ENCODE measurements at regions not wholly inside any gene's neighbourhood (a gene's known extent, or its start where the extent isn't known, plus 50 kb on each side); places are given as distances from the start of the nearest gene placed in this dataset.

GRCh38 chr11:127411283-127411682 is 410.7 kb upstream of the KIRREL3 start:
- Histone ChIP-seq H2BK5ac (ENCODE audit: low read depth, low read length, poor library complexity, severe bottlenecking) (no peak overlapping the region), H3K4me3 (ENCODE audit: insufficient read depth in 1 of 2, low read depth in 1 of 2, low read length in 2 of 2) (no peak overlapping the region)
- WGBS = 80% methylated on average over 7 of the region's 7 CpGs

GRCh38 chr11:127395034-127395433 is 394.5 kb upstream of the KIRREL3 start:
- Histone ChIP-seq H4K91ac (ENCODE audit: low read length) (no peak overlapping the region), H3K79me1 (replicated peaks; ENCODE audit: low read length, poor library complexity, severe bottlenecking) (no peaks in the 10 kb centered on the region), H3K4me3 (ENCODE audit: insufficient read depth in 1 of 2, low read depth in 1 of 2, low read length in 2 of 2) (no peak overlapping the region), H3K36me3 (ENCODE audit: control insufficient read depth in 1 of 2, insufficient read depth in 2 of 2, low read depth in 1 of 2, low read length in 2 of 2) (no peaks in the 10 kb centered on the region), H3K9me3 (ENCODE audit: control insufficient read depth, low read length) (peaks cover 7% of the 10 kb centered on the region), H3K27me3 (ENCODE audit: control insufficient read depth in 1 of 2, insufficient read depth in 1 of 2, low read length in 2 of 2) (no peaks in the 10 kb centered on the region), H2AFZ (ENCODE audit: low read depth, low read length) (no peak overlapping the region), H2BK12ac (ENCODE audit: low read length in 2 of 2) (no peak overlapping the region), H3K4me2 (ENCODE audit: low read length, poor library complexity, severe bottlenecking) (no peak overlapping the region), H3K4me1 (ENCODE audit: control insufficient read depth, insufficient read depth, low read depth, low read length) (no peaks in the 10 kb centered on the region), H2AK5ac (ENCODE audit: low read length, severe bottlenecking) (no peak overlapping the region), H3K27ac (ENCODE audit: low read length, poor library complexity, severe bottlenecking) (no peak overlapping the region), H3K23ac (ENCODE audit: low read length in 2 of 2) (no peak overlapping the region), H3K18ac (ENCODE audit: low read depth in 1 of 2, low read length in 2 of 2) (no peak overlapping the region), H3K14ac (ENCODE audit: low read length in 2 of 2) (no peak overlapping the region), H4K8ac (ENCODE audit: low read length) (no peak overlapping the region), H3K4ac (ENCODE audit: low read depth in 1 of 2, low read length in 2 of 2) (no peak overlapping the region), H2BK15ac (ENCODE audit: low read depth, poor library complexity, severe bottlenecking) (no peak overlapping the region), H2BK120ac (ENCODE audit: low read depth, low read length) (no peak overlapping the region), H2BK5ac (ENCODE audit: low read depth, low read length, poor library complexity, severe bottlenecking) (no peak overlapping the region), H3K9ac (ENCODE audit: low read length) (no peak overlapping the region)
- 79% methylated on average over 4 of the region's 5 CpGs for WGBS
- DNase-seq = no peak

More at GRCh38 chr11:127411283-127411682, 410.7 kb upstream of the KIRREL3 start:
- no peak overlapping the region for H3K23ac ChIP-seq (ENCODE audit: low read length in 2 of 2)
- no peak overlapping the region for H2AFZ ChIP-seq (ENCODE audit: low read depth, low read length)
- H3K36me3 ChIP-seq (ENCODE audit: control insufficient read depth in 1 of 2, insufficient read depth in 2 of 2, low read depth in 1 of 2, low read length in 2 of 2) = no peaks in the 10 kb centered on the region
- no peaks in the 10 kb centered on the region for H3K27me3 ChIP-seq (ENCODE audit: control insufficient read depth in 1 of 2, insufficient read depth in 1 of 2, low read length in 2 of 2)
- H3K79me1 ChIP-seq (replicated peaks; ENCODE audit: low read length, poor library complexity, severe bottlenecking) = no peaks in the 10 kb centered on the region
- no peak overlapping the region for H4K91ac ChIP-seq (ENCODE audit: low read length)
- H2AK5ac ChIP-seq (ENCODE audit: low read length, severe bottlenecking) = no peak overlapping the region
- H3K4ac ChIP-seq (ENCODE audit: low read depth in 1 of 2, low read length in 2 of 2) = no peak overlapping the region
- H2BK12ac ChIP-seq (ENCODE audit: low read length in 2 of 2) = no peak overlapping the region
- no peaks in the 10 kb centered on the region for H3K4me1 ChIP-seq (ENCODE audit: control insufficient read depth, insufficient read depth, low read depth, low read length)
- no peak overlapping the region for H4K8ac ChIP-seq (ENCODE audit: low read length)
- no peak for DNase-seq
- no peak overlapping the region for H2BK120ac ChIP-seq (ENCODE audit: low read depth, low read length)
- no peak overlapping the region for H3K9ac ChIP-seq (ENCODE audit: low read length)
- no peak overlapping the region for H3K18ac ChIP-seq (ENCODE audit: low read depth in 1 of 2, low read length in 2 of 2)
- no peak overlapping the region for H2BK15ac ChIP-seq (ENCODE audit: low read depth, poor library complexity, severe bottlenecking)
- H3K27ac ChIP-seq (ENCODE audit: low read length, poor library complexity, severe bottlenecking) = no peak overlapping the region
- H3K9me3 ChIP-seq (ENCODE audit: control insufficient read depth, low read length) = peaks cover 24% of the 10 kb centered on the region
- no peak overlapping the region for H3K4me2 ChIP-seq (ENCODE audit: low read length, poor library complexity, severe bottlenecking)
- H3K14ac ChIP-seq (ENCODE audit: low read length in 2 of 2) = no peak overlapping the region

GRCh38 chr11:127393460-127393997 is 393.0 kb upstream of the KIRREL3 start:
- DNase-seq = no peak
- H3K4me2 ChIP-seq (ENCODE audit: low read length, poor library complexity, severe bottlenecking) = no peak overlapping the region
- no peaks in the 10 kb centered on the region for H3K4me1 ChIP-seq (ENCODE audit: control insufficient read depth, insufficient read depth, low read depth, low read length)
- H3K9me3 ChIP-seq (ENCODE audit: control insufficient read depth, low read length) = peaks cover 7% of the 10 kb centered on the region
- no peak overlapping the region for H2AK5ac ChIP-seq (ENCODE audit: low read length, severe bottlenecking)
- no peak overlapping the region for H3K9ac ChIP-seq (ENCODE audit: low read length)
- no peak overlapping the region for H2BK5ac ChIP-seq (ENCODE audit: low read depth, low read length, poor library complexity, severe bottlenecking)
- H3K14ac ChIP-seq (ENCODE audit: low read length in 2 of 2) = no peak overlapping the region
- H3K27me3 ChIP-seq (ENCODE audit: control insufficient read depth in 1 of 2, insufficient read depth in 1 of 2, low read length in 2 of 2) = no peaks in the 10 kb centered on the region
- no peak overlapping the region for H3K23ac ChIP-seq (ENCODE audit: low read length in 2 of 2)
- H3K18ac ChIP-seq (ENCODE audit: low read depth in 1 of 2, low read length in 2 of 2) = no peak overlapping the region
- no peak overlapping the region for H2AFZ ChIP-seq (ENCODE audit: low read depth, low read length)
- H3K27ac ChIP-seq (ENCODE audit: low read length, poor library complexity, severe bottlenecking) = no peak overlapping the region
- H3K4ac ChIP-seq (ENCODE audit: low read depth in 1 of 2, low read length in 2 of 2) = no peak overlapping the region
- 51% methylated on average over 3 of the region's 4 CpGs for WGBS
- no peak overlapping the region for H4K8ac ChIP-seq (ENCODE audit: low read length)
- H2BK15ac ChIP-seq (ENCODE audit: low read depth, poor library complexity, severe bottlenecking) = no peak overlapping the region
- H3K36me3 ChIP-seq (ENCODE audit: control insufficient read depth in 1 of 2, insufficient read depth in 2 of 2, low read depth in 1 of 2, low read length in 2 of 2) = no peaks in the 10 kb centered on the region
- no peak overlapping the region for H3K4me3 ChIP-seq (ENCODE audit: insufficient read depth in 1 of 2, low read depth in 1 of 2, low read length in 2 of 2)
- H2BK12ac ChIP-seq (ENCODE audit: low read length in 2 of 2) = no peak overlapping the region
- no peaks in the 10 kb centered on the region for H3K79me1 ChIP-seq (replicated peaks; ENCODE audit: low read length, poor library complexity, severe bottlenecking)
- no peak overlapping the region for H4K91ac ChIP-seq (ENCODE audit: low read length)
- H2BK120ac ChIP-seq (ENCODE audit: low read depth, low read length) = no peak overlapping the region

GRCh38 chr11:127392575-127392974 is 392.0 kb upstream of the KIRREL3 start:
- H3K27me3 ChIP-seq (ENCODE audit: control insufficient read depth in 1 of 2, insufficient read depth in 1 of 2, low read length in 2 of 2) = no peaks in the 10 kb centered on the region
- WGBS = 14% methylated on average over 1 of the region's 2 CpGs

More at GRCh38 chr11:127392575-127392974, 392.0 kb upstream of the KIRREL3 start:
- Histone ChIP-seq H3K18ac (ENCODE audit: low read depth in 1 of 2, low read length in 2 of 2) (no peak overlapping the region), H3K4me2 (ENCODE audit: low read length, poor library complexity, severe bottlenecking) (no peak overlapping the region), H3K36me3 (ENCODE audit: control insufficient read depth in 1 of 2, insufficient read depth in 2 of 2, low read depth in 1 of 2, low read length in 2 of 2) (no peaks in the 10 kb centered on the region), H2AK5ac (ENCODE audit: low read length, severe bottlenecking) (no peak overlapping the region), H2AFZ (ENCODE audit: low read depth, low read length) (no peak overlapping the region), H2BK120ac (ENCODE audit: low read depth, low read length) (no peak overlapping the region), H2BK5ac (ENCODE audit: low read depth, low read length, poor library complexity, severe bottlenecking) (no peak overlapping the region), H4K8ac (ENCODE audit: low read length) (no peak overlapping the region), H3K4me3 (ENCODE audit: insufficient read depth in 1 of 2, low read depth in 1 of 2, low read length in 2 of 2) (no peak overlapping the region), H3K4ac (ENCODE audit: low read depth in 1 of 2, low read length in 2 of 2) (no peak overlapping the region), H3K79me1 (replicated peaks; ENCODE audit: low read length, poor library complexity, severe bottlenecking) (no peaks in the 10 kb centered on the region), H2BK15ac (ENCODE audit: low read depth, poor library complexity, severe bottlenecking) (no peak overlapping the region), H4K91ac (ENCODE audit: low read length) (no peak overlapping the region), H3K14ac (ENCODE audit: low read length in 2 of 2) (no peak overlapping the region), H2BK12ac (ENCODE audit: low read length in 2 of 2) (no peak overlapping the region), H3K27ac (ENCODE audit: low read length, poor library complexity, severe bottlenecking) (no peak overlapping the region), H3K9ac (ENCODE audit: low read length) (no peak overlapping the region), H3K9me3 (ENCODE audit: control insufficient read depth, low read length) (peaks cover 7% of the 10 kb centered on the region), H3K23ac (ENCODE audit: low read length in 2 of 2) (no peak overlapping the region), H3K4me1 (ENCODE audit: control insufficient read depth, insufficient read depth, low read depth, low read length) (no peaks in the 10 kb centered on the region)
- DNase-seq = no peak

All from mesenchymal stem cell (in vitro differentiated cells and primary cell).